ENCODE measurements at regions not wholly inside any gene's neighbourhood (a gene's known extent, or its start where the extent isn't known, plus 50 kb on each side); places are given as distances from the start of the nearest gene placed in this dataset.

GRCh38 chr13:26993780-26994179, 177.8 kb downstream of the USP12 start:
- Histone ChIP-seq H3K27me3 (no peaks in the 10 kb centered on the region), H3K36me3 (no peaks in the 10 kb centered on the region), H3K4me3 (no peak overlapping the region), H3K4me1 (peaks cover 0 to 35% (median 4%) of the 10 kb centered on the region in 9 donors), H3K27ac (no peak overlapping the region), H3K9me3 (peaks cover 0 to 6% (median 0%) of the 10 kb centered on the region in 11 donors)
- intact Hi-C loops (cut with DNase I) = loop anchor here in 2 of 10 donors (5.0 to 10.0 kb wide), 2 partner anchors 191 to 289 kb away; no protein-coding TSS in a partner anchor
- no peak for TF ChIP-seq CTCF (IDR thresholded peaks at IDR 0.05)
- ATAC-seq (no peak), DNase-seq (no peak)
- 91 to 93% methylated on average over 3 of the region's 3 CpGs for WGBS, 2 donors

- no peak for TF ChIP-seq CTCF (IDR thresholded peaks at IDR 0.05)
- H3K4me3 ChIP-seq = no peak overlapping the region
- no peaks in the 10 kb centered on the region for H3K36me3 ChIP-seq
- H3K27me3 ChIP-seq = no peaks in the 10 kb centered on the region
- intact Hi-C loops (cut with DNase I) = loop anchor here in 2 of 10 donors (5.0 to 10.0 kb wide), 2 partner anchors 192 to 289 kb away; no protein-coding TSS in a partner anchor
- no peak overlapping the region for H3K27ac ChIP-seq
- ATAC-seq (no peak), DNase-seq (no peak)
- 72 to 84% methylated on average over 4 of the region's 4 CpGs for whole genome bisulfite sequencing, 2 donors
- H3K4me1 ChIP-seq = peaks cover 0 to 34% (median 0%) of the 10 kb centered on the region in 9 donors
- H3K9me3 ChIP-seq = peaks cover 0 to 6% (median 0%) of the 10 kb centered on the region in 11 donors
These were observed 178.5 kb downstream of the USP12 start for GRCh38 chr13:26992951-26993719.

GRCh38 chr13:26991508-26992181, 180.0 kb downstream of the USP12 start:
- Histone ChIP-seq H3K4me1 (peaks cover 0 to 20% (median 0%) of the 10 kb centered on the region in 9 donors), H3K9me3 (peaks cover 0 to 5% (median 0%) of the 10 kb centered on the region in 11 donors), H3K27me3 (no peaks in the 10 kb centered on the region), H3K27ac (no peak overlapping the region), H3K4me3 (no peak overlapping the region), H3K36me3 (no peaks in the 10 kb centered on the region)
- no peak for TF ChIP-seq CTCF (IDR thresholded peaks at IDR 0.05)
- intact Hi-C loops (cut with DNase I) = loop anchor here in 3 of 10 donors (2.0 to 10.0 kb wide), 3 partner anchors 193 to 369 kb away; no protein-coding TSS in a partner anchor
- ATAC-seq = peak in 5 of 8 donors; percentile 27 to 60 (median 36)
- 76 to 86% methylated on average over 12 of the region's 12 CpGs for WGBS, 2 donors
- DNase-seq = no peak

- Histone ChIP-seq H3K27ac (no peak overlapping the region), H3K9me3 (no peaks in the 10 kb centered on the region), H3K4me3 (no peak overlapping the region), H3K36me3 (no peaks in the 10 kb centered on the region), H3K27me3 (no peaks in the 10 kb centered on the region), H3K4me1 (peaks cover 0 to 25% (median 3%) of the 10 kb centered on the region in 9 donors)
- TF ChIP-seq CTCF (IDR thresholded peaks at IDR 0.05) = no peak
- WGBS, 2 donors = 77 to 78% methylated on average over 16 of the region's 16 CpGs
- ATAC-seq (no peak), DNase-seq (no peak)
- intact Hi-C loops (cut with DNase I) = loop anchor here in 9 of 10 donors (2.0 to 10.0 kb wide), 14 partner anchors 43 to 995 kb away; partner anchors contain the start of genes USP12 (in 4 of the 9), RASL11A (in 2 of the 9), RPL21 (in 1 of the 9) and URAD (in 1 of the 9)
These were observed 181.5 kb downstream of the USP12 start for GRCh38 chr13:26989957-26990713.

Measured in heart right ventricle (tissue), 16 donors.